Panc1 (cell line): ENCODE measurements at regions not wholly inside any gene's neighbourhood (a gene's known extent, or its start where the extent isn't known, plus 50 kb on each side); places are given as distances from the start of the nearest gene placed in this dataset.
"Not testable (repeated sequence)": the region's sequence is repeated elsewhere in the genome, so short reads cannot be mapped to it uniquely, and the experiment has no call there.

Source experiments
- ATAC-seq: fragments of 200-7000 bp; cut with Tn5 transposase; 2 replicates; pipeline ENCODE4 v1.9.1; 2020; ENCODE audit warnings: mild to moderate bottlenecking, moderate library complexity
- BruUV-seq: library from RNA; stranded (reverse); fragments of 400-500 nt; replicated peaks from 2 replicates; lab custom pipeline; 2021; lab: Mats Ljungman, UMichigan
- CTCF ChIA-PET: fragments of 300-600 bp; sonication (Branson Sonifier 250); formaldehyde crosslinking; loops from one replicate; lab custom pipeline; 2022; ENCODE audit warnings: antibody characterized with exemption; lab: Charles Lee
- POLR2A ChIA-PET: fragments of 300-600 bp; sonication (Branson Sonifier 250); formaldehyde crosslinking; loops from one replicate; lab custom pipeline; 2022; ENCODE audit warnings: antibody characterized with exemption; lab: Charles Lee
- DNase-seq: peaks from one replicate; pipeline ENCODE4 v3.0.0-alpha.2; 2010; ENCODE audit warnings: low read depth, low spot score
- H3K27ac ChIP-seq: 2 replicates; pipeline ENCODE4 v1.5.1; 2011; ENCODE audit warnings: mild to moderate bottlenecking, low read length, inconsistent platforms
- H3K27me3 ChIP-seq: fragments of 200-500 bp; sonication (Bioruptor generic); 2 replicates; pipeline ENCODE4 v1.6.0; 2014; ENCODE audit warnings: low read length, inconsistent platforms; ENCODE audit not compliant: control insufficient read depth, insufficient read depth
- H3K36me3 ChIP-seq: fragments of 200-500 bp; sonication (Bioruptor generic); 2 replicates; pipeline ENCODE4 v1.5.1; 2014; ENCODE audit warnings: inconsistent platforms, mild to moderate bottlenecking, low read length, moderate library complexity; ENCODE audit not compliant: control insufficient read depth, insufficient read depth
- H3K4me1 ChIP-seq: 2 replicates; pipeline ENCODE4 v1.5.1; 2011; ENCODE audit warnings: inconsistent platforms, mild to moderate bottlenecking, low read length, moderate library complexity; ENCODE audit not compliant: control insufficient read depth, insufficient read depth
- H3K4me3 ChIP-seq, 2 experiments: 2 replicates each; pipeline ENCODE4 v1.5.1; 2011 to 2012; ENCODE audit warnings: low read depth in 2 of 2, low read length in 2 of 2, mild to moderate bottlenecking in 2 of 2, inconsistent platforms in 1 of 2, moderate library complexity in 1 of 2
- H3K9me3 ChIP-seq: fragments of 200-500 bp; sonication (Bioruptor generic); 2 replicates; pipeline ENCODE4 v1.5.1; 2014; ENCODE audit warnings: low read depth, mild to moderate bottlenecking, inconsistent platforms, low read length, moderate library complexity; ENCODE audit not compliant: control insufficient read depth, insufficient read depth
- CTCF ChIP-seq: fragments of 450-650 bp; IDR thresholded peaks from 2 replicates; pipeline ENCODE4 v1.5.1; 2017; ENCODE audit warnings: mild to moderate bottlenecking
- POLR2AphosphoS5 ChIP-seq: IDR thresholded peaks from 2 replicates; pipeline ENCODE4 v1.6.1; 2012; ENCODE audit warnings: mild to moderate bottlenecking, low read depth, low read length, moderate library complexity
- SIN3A ChIP-seq: IDR thresholded peaks from 2 replicates; pipeline ENCODE4 v1.6.1; 2012; ENCODE audit warnings: low read depth, mild to moderate bottlenecking, low read length, moderate library complexity, borderline replicate concordance; ENCODE audit not compliant: insufficient read depth
- TCF7L2 ChIP-seq: IDR thresholded peaks from 2 replicates; pipeline ENCODE4 v1.6.1; 2011; ENCODE audit warnings: mild to moderate bottlenecking, low read depth, low read length, inconsistent platforms
- in situ Hi-C: cut with HindIII; loops from 2 replicates; pipeline ENCODE4 v1.10.0; 2016; ENCODE audit warnings: low sequenced_read_pairs, low pct_unique_long_range_greater_than_20kb
- intact Hi-C: fragments of 100-400 bp; cut with micrococcal nuclease; formaldehyde crosslinking; loops from one replicate; pipeline ENCODE4 v1.10.0; 2022; ENCODE audit not compliant: unreplicated experiment
- TF ChIP-seq, protein P1 (sequence below), 2 experiments: IDR thresholded peaks; 2 replicates each; pipeline ENCODE4 v1.6.1; 2011 to 2012; ENCODE audit warnings: low read depth in 2 of 2, control low read depth in 1 of 2, low read length in 1 of 2, mild to moderate bottlenecking in 1 of 2, moderate library complexity in 1 of 2; ENCODE audit not compliant: insufficient read depth in 1 of 2

DNA sequence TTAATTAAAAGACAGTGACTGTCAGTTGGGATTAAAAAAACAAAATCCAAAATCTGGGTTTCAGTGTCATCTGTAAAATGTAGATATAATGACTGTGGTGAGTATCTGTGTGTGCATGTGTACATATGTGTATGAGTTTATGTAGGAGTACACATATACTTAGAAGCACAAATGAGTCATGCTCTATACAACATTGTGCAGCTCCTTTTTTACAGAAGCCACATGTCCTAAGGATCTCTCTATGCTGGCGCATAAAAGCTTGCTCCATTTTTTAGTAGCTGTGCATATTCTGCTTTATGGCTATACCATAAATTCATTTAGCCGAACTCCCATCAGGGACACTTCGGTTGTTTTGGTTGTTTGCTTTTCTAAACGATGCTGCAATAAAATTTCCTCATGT, 125.2 kb upstream of the EEF2KMT start:
- H3K27me3 ChIP-seq, result peaks cover 6% of the 10 kb centered on the region; the same call in 1 of the 2 replicates
- TF ChIP-seq, protein P1, sequence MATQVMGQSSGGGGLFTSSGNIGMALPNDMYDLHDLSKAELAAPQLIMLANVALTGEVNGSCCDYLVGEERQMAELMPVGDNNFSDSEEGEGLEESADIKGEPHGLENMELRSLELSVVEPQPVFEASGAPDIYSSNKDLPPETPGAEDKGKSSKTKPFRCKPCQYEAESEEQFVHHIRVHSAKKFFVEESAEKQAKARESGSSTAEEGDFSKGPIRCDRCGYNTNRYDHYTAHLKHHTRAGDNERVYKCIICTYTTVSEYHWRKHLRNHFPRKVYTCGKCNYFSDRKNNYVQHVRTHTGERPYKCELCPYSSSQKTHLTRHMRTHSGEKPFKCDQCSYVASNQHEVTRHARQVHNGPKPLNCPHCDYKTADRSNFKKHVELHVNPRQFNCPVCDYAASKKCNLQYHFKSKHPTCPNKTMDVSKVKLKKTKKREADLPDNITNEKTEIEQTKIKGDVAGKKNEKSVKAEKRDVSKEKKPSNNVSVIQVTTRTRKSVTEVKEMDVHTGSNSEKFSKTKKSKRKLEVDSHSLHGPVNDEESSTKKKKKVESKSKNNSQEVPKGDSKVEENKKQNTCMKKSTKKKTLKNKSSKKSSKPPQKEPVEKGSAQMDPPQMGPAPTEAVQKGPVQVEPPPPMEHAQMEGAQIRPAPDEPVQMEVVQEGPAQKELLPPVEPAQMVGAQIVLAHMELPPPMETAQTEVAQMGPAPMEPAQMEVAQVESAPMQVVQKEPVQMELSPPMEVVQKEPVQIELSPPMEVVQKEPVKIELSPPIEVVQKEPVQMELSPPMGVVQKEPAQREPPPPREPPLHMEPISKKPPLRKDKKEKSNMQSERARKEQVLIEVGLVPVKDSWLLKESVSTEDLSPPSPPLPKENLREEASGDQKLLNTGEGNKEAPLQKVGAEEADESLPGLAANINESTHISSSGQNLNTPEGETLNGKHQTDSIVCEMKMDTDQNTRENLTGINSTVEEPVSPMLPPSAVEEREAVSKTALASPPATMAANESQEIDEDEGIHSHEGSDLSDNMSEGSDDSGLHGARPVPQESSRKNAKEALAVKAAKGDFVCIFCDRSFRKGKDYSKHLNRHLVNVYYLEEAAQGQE (IDR thresholded peaks at IDR 0.05; ENCODE audit: insufficient read depth in 1 of 2, low read depth in 2 of 2, low read length in 1 of 2), result no peak
- no peak for TF ChIP-seq SIN3A
- no peak for TF ChIP-seq CTCF
- CTCF ChIA-PET, result no interaction called here
- POLR2A ChIA-PET, result no interaction called here
- no peak overlapping the region for H3K27ac ChIP-seq
- H3K9me3 ChIP-seq, result no peaks in the 10 kb centered on the region
- H3K36me3 ChIP-seq, result no peaks in the 10 kb centered on the region
- no peak overlapping the region for H3K4me3 ChIP-seq
- ATAC-seq (no peak), DNase-seq (no peak)
- in situ Hi-C loops (no loop called here), intact Hi-C loops (no loop called here)
- H3K4me1 ChIP-seq, result no peaks in the 10 kb centered on the region
- BruUV-seq, result no TSS peak

- ATAC-seq, H3K4me3 ChIP-seq, in situ Hi-C loops, H3K27me3 ChIP-seq, H3K4me1 ChIP-seq, H3K36me3 ChIP-seq, intact Hi-C loops, H3K27ac ChIP-seq, H3K9me3 ChIP-seq, BruUV-seq, DNase-seq, CTCF ChIA-PET, POLR2A ChIA-PET: not testable (repeated sequence)
These were observed 124.2 kb upstream of the EEF2KMT start for GRCh38 chr16:5221831-5222230.

DNA sequence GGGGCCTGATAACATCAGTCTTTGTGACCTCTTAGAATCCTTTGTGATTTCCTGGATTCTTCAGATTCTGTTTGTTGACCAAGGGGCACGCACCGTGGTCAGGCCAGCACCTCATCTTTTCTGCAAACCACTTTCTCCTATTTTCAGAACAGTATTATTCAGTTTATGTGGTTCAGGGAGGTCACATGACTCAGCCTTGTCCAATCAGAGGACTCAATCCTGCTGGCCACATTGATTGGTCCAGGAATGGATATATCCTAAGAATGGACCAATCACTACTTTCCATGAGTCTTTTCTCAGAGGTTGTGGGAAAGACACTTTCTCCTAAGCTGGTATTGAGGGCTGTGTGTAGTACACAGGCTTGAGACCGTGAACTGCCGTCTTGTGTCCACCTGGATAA, 123.1 kb upstream of the EEF2KMT start:
- Histone ChIP-seq H3K9me3 (no peaks in the 10 kb centered on the region), H3K27me3 (peaks cover 6% of the 10 kb centered on the region; the same call in 1 of the 2 replicates), H3K27ac (no peak overlapping the region), H3K4me1 (no peaks in the 10 kb centered on the region), H3K36me3 (no peaks in the 10 kb centered on the region), H3K4me3 (no peak overlapping the region)
- CTCF ChIA-PET, result no interaction called here
- POLR2A ChIA-PET, result no interaction called here
- in situ Hi-C loops, result no loop called here
- TF ChIP-seq POLR2AphosphoS5, result no peak
- no peak for TF ChIP-seq SIN3A
- no peak for TF ChIP-seq TCF7L2
- TF ChIP-seq, protein P1 (IDR thresholded peaks at IDR 0.05; ENCODE audit: insufficient read depth in 1 of 2, low read depth in 2 of 2, low read length in 1 of 2), result no peak
- ATAC-seq (no peak), DNase-seq (no peak)
- BruUV-seq, result no TSS peak
- intact Hi-C loops, result no loop called here
